HUES6 (cell line): ENCODE measurements at regions not wholly inside any gene's neighbourhood (a gene's known extent, or its start where the extent isn't known, plus 50 kb on each side); places are given as distances from the start of the nearest gene placed in this dataset.

Experiments
- H3K27ac ChIP-seq: 2 replicates; pipeline ENCODE4 v1.7.0; 2013; ENCODE audit warnings: low read depth, mild to moderate bottlenecking, low read length, inconsistent platforms
- H3K27me3 ChIP-seq: 2 replicates; pipeline ENCODE4 v1.6.1; 2013; ENCODE audit warnings: low read length; ENCODE audit not compliant: control insufficient read depth, insufficient read depth
- H3K36me3 ChIP-seq: 2 replicates; pipeline ENCODE4 v1.6.1; 2013; ENCODE audit warnings: low read length; ENCODE audit not compliant: control insufficient read depth, insufficient read depth
- H3K4me1 ChIP-seq: 2 replicates; pipeline ENCODE4 v1.6.1; 2013; ENCODE audit warnings: low read length; ENCODE audit not compliant: control insufficient read depth, insufficient read depth
- H3K4me3 ChIP-seq: 2 replicates; pipeline ENCODE4 v1.5.1; 2013; ENCODE audit warnings: low read depth, low read length
- H3K9ac ChIP-seq: one replicate; pipeline ENCODE4 v1.6.1; 2013; ENCODE audit warnings: mild to moderate bottlenecking, low read length
- H3K9me3 ChIP-seq: 2 replicates; pipeline ENCODE4 v1.6.1; 2013; ENCODE audit warnings: low read depth, low read length; ENCODE audit not compliant: control insufficient read depth, insufficient read depth

DNA sequence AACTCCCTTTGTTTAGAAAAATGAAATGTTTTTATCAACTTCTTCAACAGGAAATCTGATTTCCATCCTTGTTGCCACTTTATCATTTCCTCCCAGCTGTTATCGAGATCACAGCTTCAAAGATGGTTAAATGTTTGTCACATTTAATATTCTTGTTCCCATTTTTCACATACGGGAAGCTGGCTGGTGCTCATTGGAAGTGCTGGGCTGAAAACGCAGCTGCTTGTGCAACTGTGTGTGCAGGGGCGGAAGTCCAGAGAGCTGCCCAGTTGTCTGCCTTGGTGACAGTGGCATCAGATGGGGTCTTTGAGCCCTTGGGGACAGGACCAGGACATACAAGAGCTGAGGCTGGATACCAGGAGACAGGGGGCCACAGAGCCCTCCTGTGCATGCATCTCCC, 549.2 kb upstream of the CDH11 start:
- H3K4me3 ChIP-seq, result no peak overlapping the region

DNA sequence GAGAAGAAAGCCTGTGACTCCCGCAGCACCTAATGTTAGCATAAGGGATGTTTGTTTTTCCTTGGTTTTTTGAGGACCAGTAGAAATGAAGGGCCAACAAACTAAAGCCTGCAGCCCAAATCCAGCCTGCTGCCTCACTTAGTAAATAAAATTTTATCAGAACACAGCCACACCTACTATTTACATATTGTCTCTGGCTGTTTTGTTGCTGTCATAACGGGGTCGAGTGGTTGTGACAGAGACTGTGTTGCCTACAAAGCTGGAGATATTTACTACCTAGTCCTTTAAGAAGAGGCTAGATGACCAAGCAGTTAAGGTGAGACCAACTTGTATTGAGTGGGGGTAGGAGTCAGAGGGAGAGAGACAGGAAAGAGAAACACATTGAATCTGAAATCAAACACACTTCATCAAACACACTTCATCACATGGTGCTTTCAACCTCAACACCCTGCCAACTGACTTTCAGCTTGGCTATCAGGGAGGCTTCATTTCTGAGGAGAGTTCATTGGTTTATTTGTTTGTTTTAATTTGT, 546.3 kb upstream of the CDH11 start:
- H3K9ac ChIP-seq, result no peak overlapping the region
- peaks cover 6% of the 10 kb centered on the region; the same call in 1 of the 2 replicates for H3K9me3 ChIP-seq
- H3K27ac ChIP-seq, result no peak overlapping the region
- H3K36me3 ChIP-seq, result no peaks in the 10 kb centered on the region
- H3K27me3 ChIP-seq, result no peaks in the 10 kb centered on the region
- peaks cover 15% of the 10 kb centered on the region for H3K4me1 ChIP-seq
- no peak overlapping the region for H3K4me3 ChIP-seq

More for the DNA sequence above, 549.2 kb upstream of the CDH11 start:
- Histone ChIP-seq H3K9ac (no peak overlapping the region), H3K4me1 (peaks cover 9% of the 10 kb centered on the region), H3K9me3 (peaks cover 6% of the 10 kb centered on the region; the same call in 1 of the 2 replicates), H3K36me3 (no peaks in the 10 kb centered on the region), H3K27me3 (no peaks in the 10 kb centered on the region), H3K27ac (no peak overlapping the region)

DNA sequence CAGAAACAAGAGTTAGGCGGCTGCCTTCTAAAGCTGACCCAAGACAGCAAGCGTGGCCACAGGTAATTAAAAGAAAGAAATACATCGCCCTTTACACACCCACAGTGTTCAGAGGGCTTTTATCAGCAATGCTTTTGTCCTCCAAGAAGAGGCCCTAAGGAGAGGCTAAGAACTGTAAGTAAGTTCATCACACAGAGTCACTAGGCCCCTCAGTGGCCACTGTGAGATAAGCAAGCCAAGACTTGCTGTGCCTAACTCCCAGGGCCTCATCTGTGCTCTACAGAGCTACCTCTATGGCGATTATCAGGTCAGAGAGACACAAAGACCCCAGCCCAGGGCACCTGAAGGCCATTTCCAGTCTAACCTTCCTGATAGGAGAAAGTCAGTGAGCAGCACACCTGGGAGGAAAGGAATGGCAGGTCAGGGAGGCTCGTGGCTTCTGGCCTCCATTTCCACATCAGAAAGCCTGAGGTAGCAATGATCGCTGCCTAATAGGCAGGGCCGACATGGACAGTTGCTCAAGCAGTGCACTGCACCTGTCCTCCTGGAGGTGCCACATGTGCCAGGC, 545.2 kb upstream of the CDH11 start:
- Histone ChIP-seq H3K4me3 (no peak overlapping the region), H3K36me3 (no peaks in the 10 kb centered on the region), H3K27ac (no peak overlapping the region; the same call in 1 of the 2 replicates), H3K9ac (no peak overlapping the region), H3K27me3 (no peaks in the 10 kb centered on the region), H3K9me3 (peaks cover under 1% of the 10 kb centered on the region; the same call in 1 of the 2 replicates), H3K4me1 (peaks cover 15% of the 10 kb centered on the region)

DNA sequence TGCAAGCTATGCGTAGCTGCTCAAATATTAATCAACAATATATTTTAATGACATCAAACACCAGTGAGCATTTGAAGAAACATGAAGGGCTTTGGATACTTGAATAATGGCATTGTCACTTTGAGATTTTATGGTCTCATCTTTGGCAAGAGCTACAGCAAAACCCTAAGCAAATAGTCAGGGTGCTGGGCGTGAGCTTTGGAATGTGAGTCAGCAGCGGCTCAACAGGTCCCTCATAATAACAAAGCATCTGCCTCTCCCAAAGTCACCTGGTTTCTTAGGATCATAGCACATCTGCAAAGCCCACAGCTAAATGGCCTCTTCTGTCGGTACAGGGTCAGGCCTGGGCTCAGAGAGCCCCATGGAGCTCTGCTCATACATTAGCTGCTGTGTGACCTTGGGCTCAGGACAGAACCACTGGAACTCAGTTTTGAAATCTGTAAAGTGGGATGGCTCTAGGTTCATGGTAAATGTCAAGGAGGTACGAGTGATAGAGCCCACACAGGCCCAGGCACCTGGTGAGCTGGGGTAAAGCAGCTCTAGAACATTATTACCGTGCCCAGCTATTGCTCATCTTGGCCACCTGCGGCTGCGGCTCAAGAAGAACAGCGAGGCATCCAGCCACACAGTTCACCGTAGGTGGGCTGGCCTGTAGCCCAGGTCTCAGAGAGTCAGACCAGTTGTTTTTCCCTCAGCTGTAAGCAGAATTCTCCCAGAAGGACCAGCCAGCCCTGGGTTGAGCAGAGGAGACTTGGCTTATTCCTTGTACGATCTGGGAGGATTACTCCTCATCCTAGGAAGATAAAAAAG, 544.5 kb upstream of the CDH11 start:
- no peaks in the 10 kb centered on the region for H3K9me3 ChIP-seq
- no peak overlapping the region for H3K4me3 ChIP-seq
- H3K36me3 ChIP-seq, result no peaks in the 10 kb centered on the region
- no peaks in the 10 kb centered on the region for H3K27me3 ChIP-seq
- peaks cover 15% of the 10 kb centered on the region for H3K4me1 ChIP-seq
- H3K9ac ChIP-seq, result no peak overlapping the region
- no peak overlapping the region; the same call in 1 of the 2 replicates for H3K27ac ChIP-seq

DNA sequence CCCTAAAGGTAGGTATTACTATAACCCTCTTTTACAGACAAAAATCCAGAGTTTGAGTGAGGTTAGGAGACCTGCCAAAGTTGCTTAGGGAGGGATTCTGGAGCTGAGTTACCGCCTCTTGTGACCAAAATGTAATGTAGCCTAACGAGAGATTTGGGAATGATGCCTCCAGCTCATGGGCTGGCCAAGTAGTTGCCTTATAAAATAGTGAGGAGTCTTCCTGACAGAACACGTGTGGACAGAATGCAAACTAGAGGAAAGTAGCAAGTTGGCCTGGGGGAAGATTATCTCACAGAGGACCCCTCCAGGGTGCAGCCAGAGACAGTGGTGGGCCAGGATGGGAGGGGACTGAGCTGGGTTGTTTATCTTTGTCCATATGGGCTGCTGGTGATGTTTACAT, 543.7 kb upstream of the CDH11 start:
- H3K9me3 ChIP-seq, result no peaks in the 10 kb centered on the region
- H3K36me3 ChIP-seq, result no peaks in the 10 kb centered on the region
- no peaks in the 10 kb centered on the region for H3K27me3 ChIP-seq
- H3K4me1 ChIP-seq, result peaks cover 15% of the 10 kb centered on the region
- H3K4me3 ChIP-seq, result no peak overlapping the region
- H3K9ac ChIP-seq, result no peak overlapping the region
- no peak overlapping the region for H3K27ac ChIP-seq

DNA sequence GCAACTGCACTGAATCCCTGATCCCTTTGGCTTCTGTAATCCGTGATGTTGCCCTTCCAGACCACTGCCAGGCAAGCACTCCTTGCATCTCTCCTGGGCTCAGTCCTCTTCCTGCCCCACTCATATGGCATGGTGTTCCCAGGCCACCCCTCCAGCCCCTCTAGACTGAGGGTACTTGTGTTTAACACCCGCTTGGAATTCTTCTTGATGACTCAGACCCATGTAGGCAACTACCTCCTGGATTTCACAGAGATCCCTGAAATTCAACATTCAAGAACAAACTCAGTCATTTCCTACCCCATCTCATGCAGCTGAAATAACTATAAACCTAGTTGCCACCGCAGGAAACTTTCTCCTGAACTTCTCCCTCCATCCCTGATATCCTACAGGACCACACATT, 541.9 kb upstream of the CDH11 start:
- no peak overlapping the region for H3K27ac ChIP-seq
- H3K4me1 ChIP-seq, result peaks cover 15% of the 10 kb centered on the region
- no peaks in the 10 kb centered on the region for H3K9me3 ChIP-seq
- no peak overlapping the region for H3K9ac ChIP-seq
- no peaks in the 10 kb centered on the region for H3K36me3 ChIP-seq
- no peak overlapping the region for H3K4me3 ChIP-seq
- no peaks in the 10 kb centered on the region for H3K27me3 ChIP-seq

DNA sequence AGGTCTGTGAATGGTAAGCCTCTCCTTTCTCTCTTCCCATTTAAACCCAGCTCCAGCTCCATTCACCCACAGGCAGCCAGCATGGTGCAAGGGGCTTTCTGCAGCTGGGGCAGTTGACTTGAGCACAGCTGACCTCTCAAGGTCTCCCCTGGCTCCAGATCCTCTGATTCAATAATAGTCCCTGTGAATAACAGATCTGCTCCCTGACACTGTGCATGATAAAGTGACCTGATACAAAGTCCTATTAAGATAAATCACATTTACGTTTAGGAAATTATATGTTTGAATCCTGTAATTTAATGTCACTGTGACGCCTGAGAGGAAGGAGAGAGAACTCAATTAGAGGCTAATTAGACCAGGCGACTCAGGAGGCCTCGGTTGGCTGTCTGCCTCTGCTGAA, 540.4 kb upstream of the CDH11 start:
- Histone ChIP-seq H3K36me3 (no peaks in the 10 kb centered on the region), H3K27me3 (no peaks in the 10 kb centered on the region), H3K27ac (no peak overlapping the region), H3K9me3 (no peaks in the 10 kb centered on the region), H3K9ac (no peak overlapping the region), H3K4me1 (peaks cover 19% of the 10 kb centered on the region), H3K4me3 (no peak overlapping the region)

DNA sequence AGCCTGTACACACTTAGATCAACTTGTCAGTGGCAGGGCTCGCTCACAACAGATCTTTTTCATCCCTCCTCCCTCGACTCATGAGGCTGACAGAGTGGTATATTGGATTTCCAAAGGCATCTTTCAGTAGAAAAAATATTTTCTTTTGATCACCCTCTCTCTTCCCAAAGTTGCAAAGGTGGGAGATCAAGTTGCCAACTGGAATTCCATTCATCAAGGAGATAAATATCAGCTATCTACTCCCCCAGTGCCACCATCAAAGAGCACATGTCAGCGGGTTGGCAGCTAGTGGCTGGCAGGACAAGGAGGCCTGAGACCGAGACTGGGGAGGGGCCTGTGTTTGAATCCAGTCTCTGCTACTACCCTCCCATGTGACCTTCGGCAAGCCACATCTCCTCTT, 539.7 kb upstream of the CDH11 start:
- Histone ChIP-seq H3K27me3 (no peaks in the 10 kb centered on the region), H3K4me3 (no peak overlapping the region), H3K36me3 (no peaks in the 10 kb centered on the region), H3K9me3 (no peaks in the 10 kb centered on the region), H3K27ac (no peak overlapping the region), H3K4me1 (peaks cover 18% of the 10 kb centered on the region), H3K9ac (no peak overlapping the region)

DNA sequence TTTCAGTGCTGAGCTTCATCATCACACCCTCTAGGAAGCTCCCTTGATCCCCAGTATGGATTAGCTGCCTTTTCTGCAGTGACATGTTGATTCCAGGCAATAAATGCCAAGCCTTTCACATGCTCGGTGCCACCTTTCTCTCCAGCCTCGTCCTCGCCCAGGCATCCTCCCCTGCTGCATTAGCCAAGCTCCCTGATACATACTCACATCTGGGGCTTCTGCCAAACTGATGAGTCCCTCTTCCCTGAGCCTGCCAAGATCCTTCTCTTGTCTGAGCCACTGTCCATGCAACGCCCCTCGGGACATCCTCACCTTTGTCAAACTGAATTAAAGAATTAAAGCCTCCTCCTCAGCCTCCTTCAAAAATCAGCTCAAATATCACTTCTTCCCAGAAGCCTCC, 538.5 kb upstream of the CDH11 start:
- Histone ChIP-seq H3K9me3 (no peaks in the 10 kb centered on the region), H3K4me3 (no peak overlapping the region), H3K36me3 (no peaks in the 10 kb centered on the region), H3K9ac (no peak overlapping the region), H3K27ac (no peak overlapping the region), H3K4me1 (peaks cover 18% of the 10 kb centered on the region; the same call in 1 of the 2 replicates), H3K27me3 (no peaks in the 10 kb centered on the region)

DNA sequence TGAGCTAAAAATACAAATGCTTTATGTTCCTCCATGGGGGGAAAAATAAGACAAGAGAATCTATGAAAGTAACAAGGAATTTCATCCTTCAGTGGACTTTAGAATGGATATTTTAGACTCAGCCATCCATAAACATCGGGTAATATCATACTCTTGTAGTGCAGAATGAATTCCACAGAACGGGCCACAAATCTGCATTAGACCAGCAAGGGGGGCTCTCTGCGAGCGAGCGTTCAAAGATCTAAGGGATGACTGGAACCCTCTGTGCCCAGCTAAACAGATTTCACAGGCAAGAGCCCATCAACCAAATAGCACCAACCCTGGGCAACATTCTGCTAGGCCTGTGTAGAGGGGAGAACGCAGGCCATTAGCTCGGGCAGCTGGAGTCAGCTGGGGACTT, 537.9 kb upstream of the CDH11 start:
- Histone ChIP-seq H3K36me3 (no peaks in the 10 kb centered on the region), H3K27me3 (no peaks in the 10 kb centered on the region), H3K4me1 (peaks cover 19% of the 10 kb centered on the region; the same call in 1 of the 2 replicates), H3K9ac (no peak overlapping the region), H3K4me3 (no peak overlapping the region), H3K9me3 (no peaks in the 10 kb centered on the region), H3K27ac (no peak overlapping the region)

DNA sequence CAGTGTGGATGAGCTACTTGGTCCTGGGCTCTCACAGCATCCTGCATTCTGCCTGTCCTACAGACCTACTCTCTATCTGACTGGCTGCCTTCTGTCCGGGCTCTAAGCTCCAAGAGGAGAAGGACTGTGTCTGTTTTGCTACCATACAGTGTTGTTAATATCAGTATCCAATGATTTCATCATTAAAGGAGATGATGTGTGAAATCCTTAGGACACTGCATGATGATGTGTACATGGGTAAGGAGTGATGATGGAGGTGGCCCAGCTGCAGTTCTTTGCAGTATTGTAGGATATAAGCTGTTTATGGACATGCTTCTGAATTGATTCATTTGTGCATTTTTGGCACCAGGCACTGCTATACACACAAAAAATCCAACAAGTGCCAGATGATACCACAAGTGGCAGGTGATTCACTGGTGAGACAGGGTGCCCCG, 536.9 kb upstream of the CDH11 start:
- H3K9ac ChIP-seq, result no peak overlapping the region
- H3K9me3 ChIP-seq, result no peaks in the 10 kb centered on the region
- H3K4me1 ChIP-seq, result peaks cover 19% of the 10 kb centered on the region; the same call in 1 of the 2 replicates
- no peaks in the 10 kb centered on the region for H3K27me3 ChIP-seq
- H3K36me3 ChIP-seq, result no peaks in the 10 kb centered on the region
- no peak overlapping the region for H3K4me3 ChIP-seq
- H3K27ac ChIP-seq, result no peak overlapping the region
